Thyroid gland (tissue), 4 donors: ENCODE measurements at regions not wholly inside any gene's neighbourhood (a gene's known extent, or its start where the extent isn't known, plus 50 kb on each side); places are given as distances from the start of the nearest gene placed in this dataset.

Experiments used
- DNase-seq, 2 donors: peaks; one replicate each; pipeline ENCODE4 v3.0.0-alpha.2; 2019
- H3K27ac ChIP-seq, 3 donors: fragments of 200-600 bp; sonication (generic); 1 replicate in 2 of 3; 2 replicates in 1 of 3; pipeline ENCODE4 v1.5.1; 2016 to 2019; ENCODE audit warnings: mild to moderate bottlenecking in 1 of 3, moderate library complexity in 1 of 3
- H3K27me3 ChIP-seq: fragments of 200-600 bp; sonication (generic); one replicate; pipeline ENCODE4 v1.5.1; 2019
- H3K36me3 ChIP-seq, 2 donors: fragments of 200-600 bp; sonication (generic); one replicate each; pipeline ENCODE4 v1.5.1; 2016 to 2019
- H3K4me1 ChIP-seq, 2 donors: fragments of 200-600 bp; sonication (generic); one replicate each; pipeline ENCODE4 v1.5.1; 2017 to 2019
- H3K4me3 ChIP-seq, 3 donors: fragments of 200-600 bp; sonication (generic); replicated peaks in 1 of 3; 1 replicate in 2 of 3; 2 replicates in 1 of 3; pipeline ENCODE4 v1.5.1; 2016; ENCODE audit warnings: mild to moderate bottlenecking in 1 of 3
- H3K9me3 ChIP-seq: fragments of 200-600 bp; sonication (generic); one replicate; pipeline ENCODE4 v1.5.1; 2017
- CTCF ChIP-seq, 6 experiments: fragments of 200-600 bp in 3 of 6; fragments of 450-650 bp in 3 of 6; sonication (generic) in 3 of 6; IDR thresholded peaks; one replicate each; pipeline ENCODE4 v1.5.1; 2016 to 2019; ENCODE audit warnings: antibody characterized with exemption in 6 of 6, mild to moderate bottlenecking in 2 of 6, inconsistent platforms in 1 of 6, moderate library complexity in 1 of 6
- POLR2A ChIP-seq, 2 donors: fragments of 450-650 bp; IDR thresholded peaks; one replicate each; pipeline ENCODE4 v1.6.1; 2017; ENCODE audit warnings: antibody characterized with exemption in 2 of 2, mild to moderate bottlenecking in 2 of 2, moderate library complexity in 1 of 2
- WGBS, 2 donors: methylation state at CpG; one replicate each; pipeline ENCODE4 v1.1.5; 2017; 5-methylcytosine and 5-hydroxymethylcytosine counted together
- intact Hi-C: fragments of 100-400 bp; cut with DNase I; formaldehyde crosslinking; loops from one replicate; pipeline ENCODE4 v1.15.1; 2023

- intact Hi-C loops, result no loop called here
- Histone ChIP-seq H3K4me1 (no peaks in the 10 kb centered on the region), H3K4me3 (no peak overlapping the region), H3K27ac (no peak overlapping the region), H3K36me3 (no peaks in the 10 kb centered on the region), H3K27me3 (no peaks in the 10 kb centered on the region), H3K9me3 (no peaks in the 10 kb centered on the region)
- WGBS, 2 donors, result 80 to 82% methylated on average over 2 of the region's 2 CpGs
- no peak for TF ChIP-seq POLR2A (IDR thresholded peaks at IDR 0.05)
- TF ChIP-seq CTCF (IDR thresholded peaks at IDR 0.05), result no peak
- no peak for DNase-seq
Observed at GRCh38 chr9:118163751-118164150, 459.5 kb downstream of the TLR4 start.

GRCh38 chr9:118165451-118165850, 461.2 kb downstream of the TLR4 start:
- 79 to 83% methylated on average over 1 of the region's 1 CpG for WGBS, 2 donors
- Histone ChIP-seq H3K4me3 (no peak overlapping the region), H3K9me3 (no peaks in the 10 kb centered on the region), H3K36me3 (no peaks in the 10 kb centered on the region), H3K4me1 (no peaks in the 10 kb centered on the region), H3K27ac (no peak overlapping the region), H3K27me3 (no peaks in the 10 kb centered on the region)
- DNase-seq, result no peak
- TF ChIP-seq POLR2A (IDR thresholded peaks at IDR 0.05) (no peak), CTCF (IDR thresholded peaks at IDR 0.05) (no peak)
- intact Hi-C loops, result no loop called here

GRCh38 chr9:118170032-118170955, 466.1 kb downstream of the TLR4 start:
- DNase-seq, result no peak
- intact Hi-C loops, result no loop called here
- WGBS, 2 donors, result 30 to 32% methylated on average over 6 of the region's 6 CpGs
- Histone ChIP-seq H3K4me3 (no peak overlapping the region), H3K27ac (no peak overlapping the region), H3K9me3 (no peaks in the 10 kb centered on the region), H3K27me3 (no peaks in the 10 kb centered on the region), H3K36me3 (no peaks in the 10 kb centered on the region), H3K4me1 (no peaks in the 10 kb centered on the region)
- TF ChIP-seq CTCF (IDR thresholded peaks at IDR 0.05), result peak in 1 of 6 experiments; percentile 23
- TF ChIP-seq POLR2A (IDR thresholded peaks at IDR 0.05), result no peak

- Histone ChIP-seq H3K36me3 (no peaks in the 10 kb centered on the region), H3K27me3 (no peaks in the 10 kb centered on the region), H3K4me3 (no peak overlapping the region), H3K4me1 (no peaks in the 10 kb centered on the region), H3K27ac (no peak overlapping the region), H3K9me3 (no peaks in the 10 kb centered on the region)
- TF ChIP-seq CTCF (IDR thresholded peaks at IDR 0.05) (no peak), POLR2A (IDR thresholded peaks at IDR 0.05) (no peak)
- intact Hi-C loops, result no loop called here
- no peak for DNase-seq
Observed at GRCh38 chr9:118177241-118177640, 473.0 kb downstream of the TLR4 start.

- intact Hi-C loops, result no loop called here
- no peaks in the 10 kb centered on the region for H3K4me1 ChIP-seq
- no peaks in the 10 kb centered on the region for H3K9me3 ChIP-seq
- no peak overlapping the region for H3K27ac ChIP-seq
- no peak for DNase-seq
- no peak overlapping the region for H3K4me3 ChIP-seq
- no peak for TF ChIP-seq CTCF (IDR thresholded peaks at IDR 0.05)
- TF ChIP-seq POLR2A (IDR thresholded peaks at IDR 0.05), result no peak
- H3K36me3 ChIP-seq, result no peaks in the 10 kb centered on the region
- no peaks in the 10 kb centered on the region for H3K27me3 ChIP-seq
- 79 to 94% methylated on average over 2 of the region's 2 CpGs for WGBS, 2 donors
Observed at GRCh38 chr9:118183576-118183975, 479.4 kb downstream of the TLR4 start.
